Liver (tissue), 8 donors: ENCODE measurements at regions not wholly inside any gene's neighbourhood (a gene's known extent, or its start where the extent isn't known, plus 50 kb on each side); places are given as distances from the start of the nearest gene placed in this dataset.

Experiments used
- DNase-seq: peaks from one replicate; pipeline ENCODE4 v3.0.0-alpha.2; 2017; ENCODE audit warnings: low spot score
- H3K27ac ChIP-seq, 2 donors: one replicate each; pipeline ENCODE4 v1.7.0; 2013; ENCODE audit warnings: inconsistent platforms in 2 of 2, low read length in 2 of 2, control low read depth in 1 of 2, low read depth in 1 of 2, mild to moderate bottlenecking in 1 of 2
- H3K27me3 ChIP-seq, 4 donors: one replicate each; pipeline versions ENCODE4 v1.6.1 to v1.7.0; 2013; ENCODE audit warnings: low read length in 3 of 4, inconsistent platforms in 1 of 4, mild to moderate bottlenecking in 1 of 4, moderate library complexity in 1 of 4; ENCODE audit not compliant: control insufficient read depth in 4 of 4, insufficient read depth in 4 of 4
- H3K36me3 ChIP-seq, 4 donors: one replicate each; pipeline versions ENCODE4 v1.6.1 to v1.7.0; 2013; ENCODE audit warnings: low read length in 3 of 4, mild to moderate bottlenecking in 3 of 4, low read depth in 1 of 4, moderate library complexity in 1 of 4; ENCODE audit not compliant: control insufficient read depth in 4 of 4, insufficient read depth in 3 of 4
- H3K4me1 ChIP-seq, 4 donors: one replicate each; pipeline versions ENCODE4 v1.6.1 to v1.7.0; 2013; ENCODE audit warnings: low read length in 3 of 4, mild to moderate bottlenecking in 3 of 4, moderate library complexity in 1 of 4; ENCODE audit not compliant: control insufficient read depth in 4 of 4, insufficient read depth in 4 of 4
- H3K4me3 ChIP-seq, 3 donors: one replicate each; pipeline versions ENCODE4 v1.6.1 to v1.7.0; 2013; ENCODE audit warnings: low read length in 3 of 3, control low read depth in 1 of 3, low read depth in 1 of 3, mild to moderate bottlenecking in 1 of 3
- H3K9ac ChIP-seq, 2 donors: one replicate each; pipeline ENCODE4 v1.7.0; 2013; ENCODE audit warnings: low read length in 2 of 2, mild to moderate bottlenecking in 2 of 2, moderate library complexity in 2 of 2, control low read depth in 1 of 2, low read depth in 1 of 2
- H3K9me3 ChIP-seq, 4 donors: one replicate each; pipeline versions ENCODE4 v1.6.1 to v1.7.0; 2013; ENCODE audit warnings: low read length in 3 of 4; ENCODE audit not compliant: control insufficient read depth in 4 of 4
- EGR1 ChIP-seq, 2 donors: IDR thresholded peaks; 2 replicates each; pipeline ENCODE4 v1.6.1; 2016 to 2018; ENCODE audit warnings: antibody characterized with exemption in 2 of 2, low read depth in 2 of 2
- FOXA1 ChIP-seq: IDR thresholded peaks from 2 replicates; pipeline ENCODE4 v1.6.1; 2016; ENCODE audit warnings: antibody characterized with exemption
- FOXA2 ChIP-seq: IDR thresholded peaks from 2 replicates; pipeline ENCODE4 v1.6.1; 2016; ENCODE audit warnings: antibody characterized with exemption
- GABPA ChIP-seq, 2 donors: IDR thresholded peaks in 1 of 2; conservative IDR thresholded peaks in 1 of 2; 2 replicates each; pipeline ENCODE4 v1.6.1; 2016; ENCODE audit warnings: antibody characterized with exemption in 2 of 2, mild to moderate bottlenecking in 1 of 2, moderate library complexity in 1 of 2
- HNF4A ChIP-seq, 2 donors: conservative IDR thresholded peaks; 2 replicates each; pipeline ENCODE4 v1.6.1; 2016; ENCODE audit warnings: antibody characterized with exemption in 2 of 2, mild to moderate bottlenecking in 2 of 2
- HNF4G ChIP-seq: IDR thresholded peaks from 2 replicates; pipeline ENCODE4 v1.6.1; 2016; ENCODE audit warnings: antibody characterized with exemption
- JUND ChIP-seq, 2 donors: IDR thresholded peaks; 2 replicates each; pipeline ENCODE4 v1.6.1; 2016; ENCODE audit warnings: antibody characterized with exemption in 2 of 2
- NR2F2 ChIP-seq: IDR thresholded peaks from 2 replicates; pipeline ENCODE4 v1.6.1; 2016; ENCODE audit warnings: antibody characterized with exemption
- RAD21 ChIP-seq, 2 donors: IDR thresholded peaks; 2 replicates each; pipeline ENCODE4 v1.6.1; 2016; ENCODE audit warnings: antibody characterized with exemption in 2 of 2, mild to moderate bottlenecking in 2 of 2
- REST ChIP-seq: IDR thresholded peaks from 2 replicates; pipeline ENCODE4 v1.6.1; 2016; ENCODE audit warnings: antibody characterized with exemption, mild to moderate bottlenecking
- RXRA ChIP-seq, 2 donors: IDR thresholded peaks; 2 replicates each; pipeline ENCODE4 v1.6.1; 2017 to 2018; ENCODE audit warnings: antibody characterized with exemption in 2 of 2, mild to moderate bottlenecking in 1 of 2
- SP1 ChIP-seq: IDR thresholded peaks from 2 replicates; pipeline ENCODE4 v1.6.1; 2018; ENCODE audit warnings: antibody characterized with exemption, mild to moderate bottlenecking
- YY1 ChIP-seq: IDR thresholded peaks from 2 replicates; pipeline ENCODE4 v1.6.1; 2016; ENCODE audit warnings: antibody characterized with exemption, mild to moderate bottlenecking
- WGBS: extraction: QIAGEN DNeasy Blood & Tissue Kit; methylation state at CpG from one replicate; pipeline ENCODE4 v1.1.7; 2013; 5-methylcytosine and 5-hydroxymethylcytosine counted together
- TF ChIP-seq, protein P1 (sequence below): IDR thresholded peaks from 2 replicates; pipeline ENCODE4 v1.6.1; 2016; ENCODE audit warnings: antibody characterized with exemption
- TF ChIP-seq, protein P2 (sequence below): IDR thresholded peaks from 2 replicates; pipeline ENCODE4 v1.6.1; 2016; ENCODE audit warnings: antibody characterized with exemption
- TF ChIP-seq, protein P3 (sequence below): fragments of 150-350 bp; IDR thresholded peaks from 2 replicates; pipeline ENCODE4 v1.5.1; 2017; ENCODE audit warnings: improper control_type of control experiment, low read depth, low read length; ENCODE audit not compliant: missing input control
- donor health status: healthy.
- donor health status: healthy.
- donor health status: healthy.
- donor health status: healthy.
- donor health status: healthy.

DNA sequence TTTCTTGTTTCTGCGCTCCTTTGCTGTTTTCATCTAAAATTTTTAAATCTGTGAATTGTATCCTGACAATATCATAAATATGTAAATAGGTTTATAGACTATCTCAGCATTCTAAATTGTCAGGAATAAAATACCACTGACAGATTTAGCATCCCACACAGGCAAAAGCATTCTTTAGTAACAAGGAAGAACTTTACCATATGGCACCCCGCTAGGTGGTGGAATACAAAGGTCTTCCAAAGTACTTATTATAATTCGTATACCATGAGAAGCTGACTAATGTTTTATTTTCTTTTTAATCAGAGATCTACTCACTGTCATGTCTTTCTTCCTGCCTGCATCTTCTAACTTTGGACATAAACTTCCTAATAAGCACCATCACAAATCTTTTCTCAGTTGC is 328.8 kb upstream of the NOVA1 start (continued):
- TF ChIP-seq HNF4G (no peak), FOXA1 (no peak), HNF4A (conservative IDR thresholded peaks at IDR 0.05) (no peak), EGR1 (IDR thresholded peaks at IDR 0.05; ENCODE audit: low read depth in 2 of 2) (no peak)
- TF ChIP-seq, protein P1, sequence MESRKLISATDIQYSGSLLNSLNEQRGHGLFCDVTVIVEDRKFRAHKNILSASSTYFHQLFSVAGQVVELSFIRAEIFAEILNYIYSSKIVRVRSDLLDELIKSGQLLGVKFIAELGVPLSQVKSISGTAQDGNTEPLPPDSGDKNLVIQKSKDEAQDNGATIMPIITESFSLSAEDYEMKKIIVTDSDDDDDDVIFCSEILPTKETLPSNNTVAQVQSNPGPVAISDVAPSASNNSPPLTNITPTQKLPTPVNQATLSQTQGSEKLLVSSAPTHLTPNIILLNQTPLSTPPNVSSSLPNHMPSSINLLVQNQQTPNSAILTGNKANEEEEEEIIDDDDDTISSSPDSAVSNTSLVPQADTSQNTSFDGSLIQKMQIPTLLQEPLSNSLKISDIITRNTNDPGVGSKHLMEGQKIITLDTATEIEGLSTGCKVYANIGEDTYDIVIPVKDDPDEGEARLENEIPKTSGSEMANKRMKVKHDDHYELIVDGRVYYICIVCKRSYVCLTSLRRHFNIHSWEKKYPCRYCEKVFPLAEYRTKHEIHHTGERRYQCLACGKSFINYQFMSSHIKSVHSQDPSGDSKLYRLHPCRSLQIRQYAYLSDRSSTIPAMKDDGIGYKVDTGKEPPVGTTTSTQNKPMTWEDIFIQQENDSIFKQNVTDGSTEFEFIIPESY = no peak

- TF ChIP-seq RXRA (IDR thresholded peaks at IDR 0.05) = no peak
- no peak for TF ChIP-seq HNF4G
- no peak for TF ChIP-seq FOXA1
- TF ChIP-seq RAD21 (IDR thresholded peaks at IDR 0.05) = no peak
- TF ChIP-seq SP1 = no peak
- no peak for TF ChIP-seq JUND (IDR thresholded peaks at IDR 0.05)
- no peak for TF ChIP-seq REST
- TF ChIP-seq, protein P2, sequence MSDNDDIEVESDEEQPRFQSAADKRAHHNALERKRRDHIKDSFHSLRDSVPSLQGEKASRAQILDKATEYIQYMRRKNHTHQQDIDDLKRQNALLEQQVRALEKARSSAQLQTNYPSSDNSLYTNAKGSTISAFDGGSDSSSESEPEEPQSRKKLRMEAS = no peak
- TF ChIP-seq, protein P3, sequence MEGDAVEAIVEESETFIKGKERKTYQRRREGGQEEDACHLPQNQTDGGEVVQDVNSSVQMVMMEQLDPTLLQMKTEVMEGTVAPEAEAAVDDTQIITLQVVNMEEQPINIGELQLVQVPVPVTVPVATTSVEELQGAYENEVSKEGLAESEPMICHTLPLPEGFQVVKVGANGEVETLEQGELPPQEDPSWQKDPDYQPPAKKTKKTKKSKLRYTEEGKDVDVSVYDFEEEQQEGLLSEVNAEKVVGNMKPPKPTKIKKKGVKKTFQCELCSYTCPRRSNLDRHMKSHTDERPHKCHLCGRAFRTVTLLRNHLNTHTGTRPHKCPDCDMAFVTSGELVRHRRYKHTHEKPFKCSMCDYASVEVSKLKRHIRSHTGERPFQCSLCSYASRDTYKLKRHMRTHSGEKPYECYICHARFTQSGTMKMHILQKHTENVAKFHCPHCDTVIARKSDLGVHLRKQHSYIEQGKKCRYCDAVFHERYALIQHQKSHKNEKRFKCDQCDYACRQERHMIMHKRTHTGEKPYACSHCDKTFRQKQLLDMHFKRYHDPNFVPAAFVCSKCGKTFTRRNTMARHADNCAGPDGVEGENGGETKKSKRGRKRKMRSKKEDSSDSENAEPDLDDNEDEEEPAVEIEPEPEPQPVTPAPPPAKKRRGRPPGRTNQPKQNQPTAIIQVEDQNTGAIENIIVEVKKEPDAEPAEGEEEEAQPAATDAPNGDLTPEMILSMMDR = no peak
- TF ChIP-seq HNF4A (conservative IDR thresholded peaks at IDR 0.05) = no peak
- TF ChIP-seq FOXA2 = no peak
- no peak for TF ChIP-seq EGR1 (IDR thresholded peaks at IDR 0.05; ENCODE audit: low read depth in 2 of 2)
- TF ChIP-seq NR2F2 = no peak
- H3K4me3 ChIP-seq = no peak overlapping the region
- H3K9ac ChIP-seq = no peak overlapping the region
- H3K9me3 ChIP-seq = no peaks in the 10 kb centered on the region
- H3K27ac ChIP-seq = no peak overlapping the region
- peaks cover 0 to 2% (median 0%) of the 10 kb centered on the region in 4 donors for H3K27me3 ChIP-seq
- no peaks in the 10 kb centered on the region for H3K36me3 ChIP-seq
- H3K4me1 ChIP-seq = no peaks in the 10 kb centered on the region
- no peak for DNase-seq
- WGBS = 55% methylated on average over 2 of the region's 2 CpGs
These were observed 330.2 kb upstream of the NOVA1 start for GRCh38 chr14:26928019-26928418.

DNA sequence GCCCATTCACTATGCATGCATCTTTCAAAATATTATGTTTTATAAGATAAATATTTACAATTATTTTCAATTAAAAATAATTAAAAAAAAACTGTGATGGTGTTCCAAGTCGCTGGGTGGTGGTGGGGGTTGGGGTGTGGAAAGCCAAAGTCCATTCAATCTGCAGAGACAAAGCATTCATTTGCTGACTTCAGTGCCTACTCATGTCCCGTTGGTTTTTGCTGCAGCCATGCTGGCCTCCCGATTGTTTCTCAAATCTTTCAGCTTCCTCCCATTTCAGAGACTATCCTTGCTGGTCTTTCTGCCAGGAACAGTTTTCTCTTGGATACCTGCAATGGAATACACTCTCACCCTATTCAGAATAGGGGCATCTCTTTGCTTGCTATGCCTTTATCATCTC is 331.5 kb upstream of the NOVA1 start:
- Histone ChIP-seq H3K27ac (no peak overlapping the region), H3K36me3 (no peaks in the 10 kb centered on the region), H3K27me3 (no peaks in the 10 kb centered on the region), H3K4me3 (no peak overlapping the region), H3K9me3 (no peaks in the 10 kb centered on the region), H3K9ac (no peak overlapping the region), H3K4me1 (no peaks in the 10 kb centered on the region)
- 68% methylated on average over 3 of the region's 3 CpGs for WGBS
- no peak for DNase-seq
- TF ChIP-seq REST = no peak
- no peak for TF ChIP-seq HNF4A (conservative IDR thresholded peaks at IDR 0.05)
- no peak for TF ChIP-seq NR2F2
- no peak for TF ChIP-seq GABPA (IDR thresholded peaks at IDR 0.05 in 1 of 2, conservative IDR thresholded peaks at IDR 0.05 in 1 of 2)
- TF ChIP-seq FOXA1 = no peak
- no peak for TF ChIP-seq RXRA (IDR thresholded peaks at IDR 0.05)
- TF ChIP-seq, protein P3 = no peak
- TF ChIP-seq, protein P2 = no peak
- no peak for TF ChIP-seq HNF4G
- no peak for TF ChIP-seq EGR1 (IDR thresholded peaks at IDR 0.05; ENCODE audit: low read depth in 2 of 2)
- no peak for TF ChIP-seq SP1
- TF ChIP-seq YY1 = no peak
